HEK293 (cell line): ENCODE measurements at regions not wholly inside any gene's neighbourhood (a gene's known extent, or its start where the extent isn't known, plus 50 kb on each side); places are given as distances from the start of the nearest gene placed in this dataset.

Experiments used
- CTCF ChIP-seq: fragments of 450-650 bp; formaldehyde crosslinking; IDR thresholded peaks from 2 replicates; pipeline ENCODE4 v1.5.1; 2016; ENCODE audit warnings: missing biosample characterization, missing genetic modification characterization
- MYNN ChIP-seq: fragments of 450-650 bp; formaldehyde crosslinking; IDR thresholded peaks from 2 replicates; pipeline ENCODE4 v1.5.1; 2016; ENCODE audit warnings: missing biosample characterization, missing genetic modification characterization, borderline replicate concordance
- REST ChIP-seq: fragments of 450-650 bp; formaldehyde crosslinking; IDR thresholded peaks from 2 replicates; pipeline ENCODE4 v1.5.1; 2016; ENCODE audit warnings: missing biosample characterization, missing genetic modification characterization
- YY2 ChIP-seq: fragments of 450-650 bp; formaldehyde crosslinking; IDR thresholded peaks from 2 replicates; pipeline ENCODE4 v1.5.1; 2016; ENCODE audit warnings: missing biosample characterization, missing genetic modification characterization
- ZBTB1 ChIP-seq: fragments of 450-650 bp; formaldehyde crosslinking; IDR thresholded peaks from 2 replicates; pipeline ENCODE4 v1.5.1; 2016; ENCODE audit warnings: missing biosample characterization, missing genetic modification characterization
- ZNF138 ChIP-seq: fragments of 450-650 bp; formaldehyde crosslinking; IDR thresholded peaks from 2 replicates; pipeline ENCODE4 v1.5.1; 2016; ENCODE audit warnings: missing biosample characterization, missing genetic modification characterization, borderline replicate concordance
- ZNF658 ChIP-seq: fragments of 450-650 bp; formaldehyde crosslinking; IDR thresholded peaks from 2 replicates; pipeline ENCODE4; 2016; ENCODE audit warnings: missing biosample characterization, missing genetic modification characterization

GRCh38 chr19:31485472-31485871, 136.2 kb upstream of the TSHZ3 start:
- TF ChIP-seq MYNN (tag by site-specific recombination) (no peak), ZBTB1 (tag by site-specific recombination) (no peak), YY2 (tag by site-specific recombination) (no peak), ZNF658 (tag by site-specific recombination) (no peak), ZNF138 (no peak), REST (tag by site-specific recombination) (no peak), CTCF (no peak)
